Colonic mucosa (tissue), 4 donors: ENCODE measurements at regions not wholly inside any gene's neighbourhood (a gene's known extent, or its start where the extent isn't known, plus 50 kb on each side); places are given as distances from the start of the nearest gene placed in this dataset.
"Not testable (repeated sequence)": the region's sequence is repeated elsewhere in the genome, so short reads cannot be mapped to it uniquely, and the experiment has no call there.

ENCODE experiments used
- DNase-seq: peaks from one replicate; pipeline ENCODE4 v3.0.0-alpha.2; 2020
- H3K27ac ChIP-seq: fragments of 200-600 bp; one replicate; pipeline ENCODE4 v1.8.0; 2021
- H3K27me3 ChIP-seq: fragments of 200-600 bp; one replicate; pipeline ENCODE4 v1.8.0; 2021
- H3K36me3 ChIP-seq: fragments of 200-600 bp; one replicate; pipeline ENCODE4 v1.8.0; 2021
- H3K4me1 ChIP-seq: fragments of 200-600 bp; one replicate; pipeline ENCODE4 v1.8.0; 2021; ENCODE audit warnings: mild to moderate bottlenecking
- H3K4me3 ChIP-seq: fragments of 200-600 bp; one replicate; pipeline ENCODE4 v1.8.0; 2021
- H3K9ac ChIP-seq, 2 donors: one replicate each; pipeline ENCODE4 v1.7.0; 2013; ENCODE audit warnings: control low read depth in 2 of 2, low read depth in 2 of 2, low read length in 2 of 2
- H3K9me3 ChIP-seq: fragments of 200-600 bp; one replicate; pipeline ENCODE4 v1.8.0; 2021
- CTCF ChIP-seq: fragments of 200-600 bp; IDR thresholded peaks from one replicate; pipeline ENCODE4 v1.8.0; 2022; ENCODE audit warnings: antibody characterized with exemption, mild to moderate bottlenecking
- intact Hi-C: fragments of 100-400 bp; cut with DNase I; formaldehyde crosslinking; loops from one replicate; pipeline ENCODE4 v1.14.1; 2022
- donor health status: healthy.
- donor health status: DM: no; HTN: no; CAD: no.
- donor health status: DM: no; HTN: no; CAD: no.

- TF ChIP-seq CTCF = no peak
- H3K9me3 ChIP-seq = no peaks in the 10 kb centered on the region
- intact Hi-C loops = no loop called here
- H3K9ac ChIP-seq = no peak overlapping the region
- no peak overlapping the region for H3K27ac ChIP-seq
- H3K4me1 ChIP-seq = no peaks in the 10 kb centered on the region
- H3K36me3 ChIP-seq = no peaks in the 10 kb centered on the region
- no peak for DNase-seq
- H3K4me3 ChIP-seq = no peak overlapping the region
- H3K27me3 ChIP-seq = no peaks in the 10 kb centered on the region
These were observed 182.8 kb upstream of the DGKB start for GRCh38 chr7:15085366-15085765.

DNA sequence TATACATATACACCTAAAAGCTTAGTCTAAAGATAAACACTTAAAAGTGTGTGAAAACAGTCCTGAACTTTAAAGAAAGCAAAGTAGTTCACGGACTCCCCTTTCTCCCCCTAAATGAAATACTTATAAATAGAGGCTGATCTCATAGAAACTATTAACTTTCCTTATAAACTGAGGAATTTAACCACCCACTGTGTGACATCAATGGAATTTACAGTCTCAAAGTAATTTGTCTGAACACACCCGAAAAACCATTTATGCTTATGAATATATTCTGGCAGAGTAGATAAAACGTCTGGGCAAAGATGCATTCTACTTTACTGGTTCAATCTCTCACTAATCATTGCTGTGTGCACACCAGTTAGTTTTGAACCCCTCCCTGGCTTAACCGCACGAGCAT lies 181.8 kb upstream of the DGKB start:
- no peak overlapping the region for H3K9ac ChIP-seq
- no peak for TF ChIP-seq CTCF
- intact Hi-C loops = no loop called here
- H3K9me3 ChIP-seq = no peaks in the 10 kb centered on the region
- H3K36me3 ChIP-seq = no peaks in the 10 kb centered on the region
- H3K4me1 ChIP-seq = no peaks in the 10 kb centered on the region
- no peak overlapping the region for H3K27ac ChIP-seq
- H3K4me3 ChIP-seq = no peak overlapping the region
- no peaks in the 10 kb centered on the region for H3K27me3 ChIP-seq
- DNase-seq = no peak

DNA sequence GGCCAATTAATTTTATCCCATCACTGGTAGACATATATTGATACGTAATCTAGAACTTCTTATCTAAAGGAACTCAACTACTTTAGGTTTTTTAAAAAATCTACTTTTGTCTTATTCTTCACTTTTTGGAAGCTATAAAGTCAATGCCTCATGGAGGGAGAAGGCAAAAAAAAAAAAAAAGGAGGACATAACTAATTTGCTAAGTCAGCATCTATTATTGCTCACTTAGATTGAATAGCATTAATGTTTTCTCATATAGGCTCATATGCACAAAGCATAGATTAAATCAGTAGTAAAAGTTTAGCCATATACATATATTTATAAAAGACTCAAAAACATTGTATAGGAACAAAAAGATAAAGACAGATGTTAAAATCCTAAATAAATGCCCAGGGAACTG lies 179.3 kb upstream of the DGKB start:
- TF ChIP-seq CTCF = no peak
- H3K4me1 ChIP-seq = no peaks in the 10 kb centered on the region

GRCh38 chr7:15073301-15073700 lies 170.8 kb upstream of the DGKB start:
- no peaks in the 10 kb centered on the region for H3K27me3 ChIP-seq
- TF ChIP-seq CTCF = no peak
- no peak for DNase-seq
- H3K9me3 ChIP-seq = no peaks in the 10 kb centered on the region
- H3K36me3 ChIP-seq = no peaks in the 10 kb centered on the region
- no peak overlapping the region for H3K4me3 ChIP-seq
- no peak overlapping the region for H3K27ac ChIP-seq
- no peaks in the 10 kb centered on the region for H3K4me1 ChIP-seq
- H3K9ac ChIP-seq = no peak overlapping the region
- intact Hi-C loops = no loop called here

More for the DNA sequence above, 179.3 kb upstream of the DGKB start:
- Histone ChIP-seq H3K9ac (no peak overlapping the region), H3K36me3 (no peaks in the 10 kb centered on the region), H3K27ac (no peak overlapping the region), H3K4me3 (no peak overlapping the region), H3K27me3 (no peaks in the 10 kb centered on the region), H3K9me3 (no peaks in the 10 kb centered on the region)
- no peak for DNase-seq
- intact Hi-C loops = no loop called here

GRCh38 chr7:15068324-15068723 lies 165.8 kb upstream of the DGKB start:
- H3K4me3 ChIP-seq = no peak overlapping the region
- no peaks in the 10 kb centered on the region for H3K4me1 ChIP-seq
- H3K9me3 ChIP-seq = no peaks in the 10 kb centered on the region
- no peaks in the 10 kb centered on the region for H3K27me3 ChIP-seq
- H3K9ac ChIP-seq = no peak overlapping the region
- no peak for DNase-seq
- no peaks in the 10 kb centered on the region for H3K36me3 ChIP-seq
- H3K27ac ChIP-seq = no peak overlapping the region
- no peak for TF ChIP-seq CTCF
- intact Hi-C loops = no loop called here

GRCh38 chr7:15057272-15057671 lies 154.7 kb upstream of the DGKB start:
- H3K9me3 ChIP-seq = no peaks in the 10 kb centered on the region
- TF ChIP-seq CTCF = no peak
- no peaks in the 10 kb centered on the region for H3K27me3 ChIP-seq
- H3K4me1 ChIP-seq = no peaks in the 10 kb centered on the region
- no peaks in the 10 kb centered on the region for H3K36me3 ChIP-seq
- no peak overlapping the region for H3K4me3 ChIP-seq
- H3K9ac ChIP-seq = no peak overlapping the region
- DNase-seq = no peak
- H3K27ac ChIP-seq = no peak overlapping the region
- intact Hi-C loops = no loop called here

- DNase-seq, H3K4me3 ChIP-seq, H3K27ac ChIP-seq, H3K9ac ChIP-seq, H3K27me3 ChIP-seq, H3K36me3 ChIP-seq, H3K4me1 ChIP-seq, H3K9me3 ChIP-seq, intact Hi-C loops: not testable (repeated sequence)
These were observed 151.8 kb upstream of the DGKB start for GRCh38 chr7:15054304-15054703.
